Mucosa of descending colon (tissue), 3 donors: ENCODE measurements at regions not wholly inside any gene's neighbourhood (a gene's known extent, or its start where the extent isn't known, plus 50 kb on each side); places are given as distances from the start of the nearest gene placed in this dataset.

Experiments
- ATAC-seq: fragments of 200-7000 bp; cut with Tn5 transposase; one replicate; pipeline ENCODE4 v1.9.1; 2020; ENCODE audit warnings: mild to moderate bottlenecking, moderate library complexity
- DNase-seq, 3 donors: peaks; one replicate each; pipeline ENCODE4 v3.0.0-alpha.2; 2020
- H3K36me3 ChIP-seq: fragments of 200-600 bp; one replicate; pipeline ENCODE4 v1.8.0; 2021; ENCODE audit warnings: low read depth, mild to moderate bottlenecking
- H3K4me1 ChIP-seq: fragments of 200-600 bp; one replicate; pipeline ENCODE4 v1.8.0; 2021; ENCODE audit warnings: low read depth, mild to moderate bottlenecking
- H3K4me3 ChIP-seq: fragments of 200-600 bp; one replicate; pipeline ENCODE4 v1.8.0; 2021; ENCODE audit warnings: mild to moderate bottlenecking
- H3K9me3 ChIP-seq: fragments of 200-600 bp; one replicate; pipeline ENCODE4 v1.8.0; 2021; ENCODE audit warnings: mild to moderate bottlenecking
- intact Hi-C, 2 donors: fragments of 100-400 bp; cut with DNase I in 1 of 2; cut with micrococcal nuclease in 1 of 2; formaldehyde crosslinking; loops; one replicate each; pipeline versions ENCODE4 v1.11.0 to v1.11.1; 2022; cut with DNase I, micrococcal nuclease
- TF ChIP-seq, protein P1 (sequence below): fragments of 200-600 bp; IDR thresholded peaks from one replicate; pipeline ENCODE4 v1.8.0; 2022; ENCODE audit warnings: antibody characterized with exemption, mild to moderate bottlenecking
- donor health status: DM: no; HTN: no; CAD: no; lungs with moderate emphysema.
- donor health status: DM: no; HTN: no; CAD: no.
- donor health status: DM: no; HTN: yes; CAD: no.

GRCh38 chr2:235141411-235142128, 189.8 kb downstream of the SH3BP4 start:
- Histone ChIP-seq H3K4me1 (peaks cover 16% of the 10 kb centered on the region), H3K9me3 (no peaks in the 10 kb centered on the region), H3K4me3 (no peak overlapping the region), H3K36me3 (no peaks in the 10 kb centered on the region)
- ATAC-seq: peak; percentile 8
- no peak for DNase-seq
- intact Hi-C loops: no loop called here
- TF ChIP-seq, protein P1, sequence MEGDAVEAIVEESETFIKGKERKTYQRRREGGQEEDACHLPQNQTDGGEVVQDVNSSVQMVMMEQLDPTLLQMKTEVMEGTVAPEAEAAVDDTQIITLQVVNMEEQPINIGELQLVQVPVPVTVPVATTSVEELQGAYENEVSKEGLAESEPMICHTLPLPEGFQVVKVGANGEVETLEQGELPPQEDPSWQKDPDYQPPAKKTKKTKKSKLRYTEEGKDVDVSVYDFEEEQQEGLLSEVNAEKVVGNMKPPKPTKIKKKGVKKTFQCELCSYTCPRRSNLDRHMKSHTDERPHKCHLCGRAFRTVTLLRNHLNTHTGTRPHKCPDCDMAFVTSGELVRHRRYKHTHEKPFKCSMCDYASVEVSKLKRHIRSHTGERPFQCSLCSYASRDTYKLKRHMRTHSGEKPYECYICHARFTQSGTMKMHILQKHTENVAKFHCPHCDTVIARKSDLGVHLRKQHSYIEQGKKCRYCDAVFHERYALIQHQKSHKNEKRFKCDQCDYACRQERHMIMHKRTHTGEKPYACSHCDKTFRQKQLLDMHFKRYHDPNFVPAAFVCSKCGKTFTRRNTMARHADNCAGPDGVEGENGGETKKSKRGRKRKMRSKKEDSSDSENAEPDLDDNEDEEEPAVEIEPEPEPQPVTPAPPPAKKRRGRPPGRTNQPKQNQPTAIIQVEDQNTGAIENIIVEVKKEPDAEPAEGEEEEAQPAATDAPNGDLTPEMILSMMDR: no peak

GRCh38 chr2:235142601-235143000, 190.8 kb downstream of the SH3BP4 start:
- H3K36me3 ChIP-seq: no peaks in the 10 kb centered on the region
- ATAC-seq: peak; percentile 96
- H3K9me3 ChIP-seq: no peaks in the 10 kb centered on the region
- peaks cover 21% of the 10 kb centered on the region for H3K4me1 ChIP-seq
- peak in 2 of 3 donors; percentile 45 to 76 for DNase-seq
- intact Hi-C loops: no loop called here
- H3K4me3 ChIP-seq: no peak overlapping the region
- TF ChIP-seq, protein P1: no peak

- H3K4me3 ChIP-seq: no peak overlapping the region
- H3K4me1 ChIP-seq: peaks cover 29% of the 10 kb centered on the region
- intact Hi-C loops: no loop called here
- TF ChIP-seq, protein P1: no peak
- no peaks in the 10 kb centered on the region for H3K9me3 ChIP-seq
- DNase-seq (no peak), ATAC-seq (no peak)
- H3K36me3 ChIP-seq: no peaks in the 10 kb centered on the region
These were observed 192.0 kb downstream of the SH3BP4 start for GRCh38 chr2:235143789-235144188.

GRCh38 chr2:235144291-235144690, 192.5 kb downstream of the SH3BP4 start:
- intact Hi-C loops: no loop called here
- TF ChIP-seq, protein P1: no peak
- no peak for ATAC-seq
- no peak for DNase-seq
- no peak overlapping the region for H3K4me3 ChIP-seq
- no peaks in the 10 kb centered on the region for H3K36me3 ChIP-seq
- H3K9me3 ChIP-seq: no peaks in the 10 kb centered on the region
- peaks cover 31% of the 10 kb centered on the region for H3K4me1 ChIP-seq

GRCh38 chr2:235146206-235146605, 194.4 kb downstream of the SH3BP4 start:
- Histone ChIP-seq H3K4me1 (peaks cover 34% of the 10 kb centered on the region), H3K4me3 (no peak overlapping the region), H3K36me3 (no peaks in the 10 kb centered on the region), H3K9me3 (no peaks in the 10 kb centered on the region)
- ATAC-seq (no peak), DNase-seq (no peak)
- TF ChIP-seq, protein P1: no peak
- intact Hi-C loops: no loop called here
